Endothelial cell of umbilical vein (primary cell): ENCODE measurements at regions not wholly inside any gene's neighbourhood (a gene's known extent, or its start where the extent isn't known, plus 50 kb on each side); places are given as distances from the start of the nearest gene placed in this dataset.

ENCODE experiments used
- CTCF ChIP-seq, 2 donors: IDR thresholded peaks; 1 replicate in 1 of 2; 2 replicates in 1 of 2; pipeline ENCODE4 v1.5.1; 2011; ENCODE audit warnings: low read length in 2 of 2, mild to moderate bottlenecking in 2 of 2, moderate library complexity in 2 of 2, control low read depth in 1 of 2, inconsistent platforms in 1 of 2, low read depth in 1 of 2; ENCODE audit not compliant: insufficient read depth in 1 of 2; ENCODE audit errors: extremely low read depth in 1 of 2
- GATA2 ChIP-seq: IDR thresholded peaks from 2 replicates; pipeline ENCODE4 v1.7.0; 2011; ENCODE audit warnings: low read depth, mild to moderate bottlenecking, moderate library complexity, mixed read lengths, low read length; ENCODE audit not compliant: insufficient read length, insufficient read depth
- JUN ChIP-seq: IDR thresholded peaks from 2 replicates; pipeline ENCODE4 v1.6.1; 2011; ENCODE audit warnings: borderline replicate concordance, low read depth; ENCODE audit not compliant: insufficient read length, insufficient read depth
- MAX ChIP-seq: IDR thresholded peaks from 2 replicates; pipeline ENCODE4 v1.6.1; 2011; ENCODE audit not compliant: insufficient read depth, insufficient read length
- MYC ChIP-seq: IDR thresholded peaks from one replicate; pipeline ENCODE4 v1.6.1; 2011; ENCODE audit warnings: mild to moderate bottlenecking, low read depth, low read length
- POLR2A ChIP-seq: IDR thresholded peaks from 2 replicates; pipeline ENCODE4 v1.6.1; 2012; ENCODE audit warnings: low read depth, mild to moderate bottlenecking, control low read depth, low read length
- POLR2AphosphoS5 ChIP-seq: IDR thresholded peaks from 2 replicates; pipeline ENCODE4 v1.6.1; 2012; ENCODE audit warnings: low read depth, mild to moderate bottlenecking, control low read depth, low read length, moderate library complexity; ENCODE audit not compliant: insufficient read depth

GRCh38 chr20:48461091-48461734, 366.6 kb downstream of the PREX1 start:
- TF ChIP-seq CTCF (IDR thresholded peaks at IDR 0.05; ENCODE audit: extremely low read depth in 1 of 2, insufficient read depth in 1 of 2, low read depth in 1 of 2, low read length in 2 of 2) (no peak), POLR2A (no peak), POLR2AphosphoS5 (no peak), MAX (no peak), JUN (no peak), MYC (no peak), GATA2 (no peak)
